ENCODE measurements at regions not wholly inside any gene's neighbourhood (a gene's known extent, or its start where the extent isn't known, plus 50 kb on each side); places are given as distances from the start of the nearest gene placed in this dataset.

GRCh38 chr5:54653956-54654614 is 136.5 kb downstream of the SNX18 start:
- DNase-seq (ENCODE audit: low read depth, low spot score): no peak

- no peak for DNase-seq (ENCODE audit: low read depth, low spot score)
These were observed 134.0 kb downstream of the SNX18 start for GRCh38 chr5:54651482-54652076.

GRCh38 chr5:54649041-54649504 is 131.5 kb downstream of the SNX18 start:
- DNase-seq (ENCODE audit: low read depth, low spot score): no peak

- DNase-seq (ENCODE audit: low read depth, low spot score): peak; percentile 87
These were observed 129.0 kb downstream of the SNX18 start for GRCh38 chr5:54646356-54647101.

- DNase-seq (ENCODE audit: low read depth, low spot score): no peak
These were observed 128.4 kb downstream of the SNX18 start for GRCh38 chr5:54645882-54646355.

GRCh38 chr5:54644226-54644625 is 126.7 kb downstream of the SNX18 start:
- DNase-seq (ENCODE audit: low read depth, low spot score): no peak

- no peak for DNase-seq (ENCODE audit: low read depth, low spot score)
These were observed 126.1 kb downstream of the SNX18 start for GRCh38 chr5:54643685-54644106.

- no peak for DNase-seq (ENCODE audit: low read depth, low spot score)
These were observed 122.1 kb downstream of the SNX18 start for GRCh38 chr5:54639621-54640020.

GRCh38 chr5:54638106-54638505 is 120.5 kb downstream of the SNX18 start:
- no peak for DNase-seq (ENCODE audit: low read depth, low spot score)

- DNase-seq (ENCODE audit: low read depth, low spot score): no peak
These were observed 120.1 kb downstream of the SNX18 start for GRCh38 chr5:54637654-54638053.

GRCh38 chr5:54634089-54634488 is 116.5 kb downstream of the SNX18 start:
- no peak for DNase-seq (ENCODE audit: low read depth, low spot score)

- DNase-seq (ENCODE audit: low read depth, low spot score): no peak
These were observed 114.7 kb downstream of the SNX18 start for GRCh38 chr5:54632131-54632701.

- no peak for DNase-seq (ENCODE audit: low read depth, low spot score)
These were observed 113.3 kb downstream of the SNX18 start for GRCh38 chr5:54630738-54631359.

GRCh38 chr5:54629115-54629514 is 111.6 kb downstream of the SNX18 start:
- no peak for DNase-seq (ENCODE audit: low read depth, low spot score)

GRCh38 chr5:54628050-54628449 is 110.5 kb downstream of the SNX18 start:
- no peak for DNase-seq (ENCODE audit: low read depth, low spot score)

GRCh38 chr5:54626407-54626806 is 108.8 kb downstream of the SNX18 start:
- DNase-seq (ENCODE audit: low read depth, low spot score): no peak

- no peak for DNase-seq (ENCODE audit: low read depth, low spot score)
These were observed 107.4 kb downstream of the SNX18 start for GRCh38 chr5:54624805-54625568.

- no peak for DNase-seq (ENCODE audit: low read depth, low spot score)
These were observed 104.2 kb downstream of the SNX18 start for GRCh38 chr5:54621709-54622108.

GRCh38 chr5:54621048-54621447 is 103.5 kb downstream of the SNX18 start:
- DNase-seq (ENCODE audit: low read depth, low spot score): no peak

- DNase-seq (ENCODE audit: low read depth, low spot score): no peak
These were observed 102.8 kb downstream of the SNX18 start for GRCh38 chr5:54620141-54620933.
